Left ventricle myocardium inferior (tissue), 1 donor: ENCODE measurements at regions not wholly inside any gene's neighbourhood (a gene's known extent, or its start where the extent isn't known, plus 50 kb on each side); places are given as distances from the start of the nearest gene placed in this dataset.
"Not testable (repeated sequence)": the region's sequence is repeated elsewhere in the genome, so short reads cannot be mapped to it uniquely, and the experiment has no call there.

ENCODE experiments used
- DNase-seq: peaks from one replicate; pipeline ENCODE4 v3.0.0-alpha.2; 2020
- H3K27ac ChIP-seq: fragments of 200-600 bp; replicated peaks from 2 replicates; pipeline ENCODE4 v1.8.0; 2021
- H3K27me3 ChIP-seq: fragments of 200-600 bp; 2 replicates; pipeline ENCODE4 v1.8.0; 2021; ENCODE audit warnings: low read depth
- H3K36me3 ChIP-seq: fragments of 200-600 bp; 2 replicates; pipeline ENCODE4 v1.8.0; 2021
- H3K4me1 ChIP-seq: fragments of 200-600 bp; 2 replicates; pipeline ENCODE4 v1.8.0; 2021
- H3K4me3 ChIP-seq: fragments of 200-600 bp; 2 replicates; pipeline ENCODE4 v1.8.0; 2021; ENCODE audit warnings: mild to moderate bottlenecking, moderate library complexity
- H3K9me3 ChIP-seq: fragments of 200-600 bp; replicated peaks from 2 replicates; pipeline ENCODE4 v1.8.0; 2021
- intact Hi-C: fragments of 100-400 bp; cut with micrococcal nuclease; formaldehyde crosslinking; loops from one replicate; pipeline ENCODE4 v1.11.0; 2022
- TF ChIP-seq, protein P1 (sequence below): fragments of 200-600 bp; IDR thresholded peaks from 2 replicates; pipeline ENCODE4 v1.8.0; 2021; ENCODE audit warnings: antibody characterized with exemption, mild to moderate bottlenecking, borderline replicate concordance
- donor health status: DM: no; HTN: yes; CAD: no; lungs with severe emphysema.

- Histone ChIP-seq H3K27ac (no peak overlapping the region), H3K4me1 (no peaks in the 10 kb centered on the region), H3K4me3 (no peak overlapping the region), H3K36me3 (no peaks in the 10 kb centered on the region), H3K27me3 (no peaks in the 10 kb centered on the region), H3K9me3 (no peaks in the 10 kb centered on the region)
- TF ChIP-seq, protein P1, sequence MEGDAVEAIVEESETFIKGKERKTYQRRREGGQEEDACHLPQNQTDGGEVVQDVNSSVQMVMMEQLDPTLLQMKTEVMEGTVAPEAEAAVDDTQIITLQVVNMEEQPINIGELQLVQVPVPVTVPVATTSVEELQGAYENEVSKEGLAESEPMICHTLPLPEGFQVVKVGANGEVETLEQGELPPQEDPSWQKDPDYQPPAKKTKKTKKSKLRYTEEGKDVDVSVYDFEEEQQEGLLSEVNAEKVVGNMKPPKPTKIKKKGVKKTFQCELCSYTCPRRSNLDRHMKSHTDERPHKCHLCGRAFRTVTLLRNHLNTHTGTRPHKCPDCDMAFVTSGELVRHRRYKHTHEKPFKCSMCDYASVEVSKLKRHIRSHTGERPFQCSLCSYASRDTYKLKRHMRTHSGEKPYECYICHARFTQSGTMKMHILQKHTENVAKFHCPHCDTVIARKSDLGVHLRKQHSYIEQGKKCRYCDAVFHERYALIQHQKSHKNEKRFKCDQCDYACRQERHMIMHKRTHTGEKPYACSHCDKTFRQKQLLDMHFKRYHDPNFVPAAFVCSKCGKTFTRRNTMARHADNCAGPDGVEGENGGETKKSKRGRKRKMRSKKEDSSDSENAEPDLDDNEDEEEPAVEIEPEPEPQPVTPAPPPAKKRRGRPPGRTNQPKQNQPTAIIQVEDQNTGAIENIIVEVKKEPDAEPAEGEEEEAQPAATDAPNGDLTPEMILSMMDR: no peak
- no peak for DNase-seq
- intact Hi-C loops: no loop called here
Observed at GRCh38 chr2:144780983-144781382, 261.1 kb upstream of the ZEB2 start.

- DNase-seq: no peak
- no peaks in the 10 kb centered on the region for H3K4me1 ChIP-seq
- intact Hi-C loops: no loop called here
- no peaks in the 10 kb centered on the region for H3K27me3 ChIP-seq
- no peaks in the 10 kb centered on the region for H3K9me3 ChIP-seq
- TF ChIP-seq, protein P1: no peak
- H3K4me3 ChIP-seq: no peak overlapping the region
- H3K27ac ChIP-seq: no peak overlapping the region
- H3K36me3 ChIP-seq: no peaks in the 10 kb centered on the region
Observed at GRCh38 chr2:144776766-144777165, 256.8 kb upstream of the ZEB2 start.

DNA sequence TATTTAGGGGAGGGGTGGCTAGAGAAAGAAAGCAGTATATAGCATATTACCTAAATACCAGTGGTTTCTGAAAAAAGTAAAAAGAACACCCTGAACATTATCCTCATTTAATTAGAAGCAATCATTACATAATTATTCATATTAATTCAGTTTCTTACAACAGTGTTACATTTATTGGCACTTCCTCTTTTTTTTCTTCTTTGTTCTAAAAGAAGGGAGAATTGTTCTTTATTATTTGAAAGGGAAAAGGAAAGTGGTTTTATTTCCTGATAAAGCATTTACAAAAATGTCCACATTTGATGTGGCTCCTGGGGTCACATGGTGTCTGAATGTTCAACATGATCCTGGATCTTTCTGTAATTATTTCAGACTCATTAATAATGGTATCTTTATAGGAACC lies 254.9 kb upstream of the ZEB2 start:
- no peaks in the 10 kb centered on the region for H3K27me3 ChIP-seq
- TF ChIP-seq, protein P1: no peak
- no peak overlapping the region for H3K4me3 ChIP-seq
- no peaks in the 10 kb centered on the region for H3K4me1 ChIP-seq
- DNase-seq: no peak
- intact Hi-C loops: no loop called here
- H3K9me3 ChIP-seq: no peaks in the 10 kb centered on the region
- no peak overlapping the region for H3K27ac ChIP-seq
- no peaks in the 10 kb centered on the region for H3K36me3 ChIP-seq

GRCh38 chr2:144771348-144771747 lies 251.4 kb upstream of the ZEB2 start:
- Histone ChIP-seq H3K27ac (no peak overlapping the region), H3K9me3 (no peaks in the 10 kb centered on the region), H3K36me3 (no peaks in the 10 kb centered on the region), H3K4me3 (no peak overlapping the region), H3K27me3 (no peaks in the 10 kb centered on the region), H3K4me1 (no peaks in the 10 kb centered on the region)
- TF ChIP-seq, protein P1: no peak
- intact Hi-C loops: no loop called here
- DNase-seq: no peak

GRCh38 chr2:144770616-144771230 lies 250.8 kb upstream of the ZEB2 start:
- no peaks in the 10 kb centered on the region for H3K4me1 ChIP-seq
- intact Hi-C loops: no loop called here

GRCh38 chr2:144760939-144761338 lies 241.0 kb upstream of the ZEB2 start:
- H3K4me1 ChIP-seq, H3K27ac ChIP-seq, H3K4me3 ChIP-seq, intact Hi-C loops, H3K9me3 ChIP-seq, DNase-seq, H3K27me3 ChIP-seq, H3K36me3 ChIP-seq: not testable (repeated sequence)

More at GRCh38 chr2:144770616-144771230, 250.8 kb upstream of the ZEB2 start:
- TF ChIP-seq, protein P1: no peak
- Histone ChIP-seq H3K27me3 (no peaks in the 10 kb centered on the region), H3K36me3 (no peaks in the 10 kb centered on the region), H3K27ac (no peak overlapping the region), H3K9me3 (no peaks in the 10 kb centered on the region), H3K4me3 (no peak overlapping the region)
- DNase-seq: no peak
